ENCODE measurements at regions not wholly inside any gene's neighbourhood (a gene's known extent, or its start where the extent isn't known, plus 50 kb on each side); places are given as distances from the start of the nearest gene placed in this dataset.
"Not testable (repeated sequence)": the region's sequence is repeated elsewhere in the genome, so short reads cannot be mapped to it uniquely, and the experiment has no call there.

- Mint-ChIP-seq H3K36me3 (peaks cover 0 to 2% (median 0%) of the 10 kb centered on the region in 3 donors), H3K4me1 (no peaks in the 10 kb centered on the region), H3K9me3 (peaks cover 0 to 35% (median 19%) of the 10 kb centered on the region in 9 donors), H3K27me3 (no peaks in the 10 kb centered on the region), H3K27ac (no peak overlapping the region), H3K4me3 (no peak overlapping the region)
- ATAC-seq (no peak), DNase-seq (no peak)
- POLR2A ChIA-PET: no interaction called here
These were observed 439.1 kb upstream of the GRM7 start for GRCh38 chr3:6421666-6422445.

GRCh38 chr3:6425289-6425820, 435.6 kb upstream of the GRM7 start:
- Mint-ChIP-seq H3K36me3 (peaks cover 0 to 2% (median 0%) of the 10 kb centered on the region in 3 donors), H3K27me3 (no peaks in the 10 kb centered on the region), H3K4me3 (no peak overlapping the region), H3K4me1 (no peaks in the 10 kb centered on the region), H3K27ac (no peak overlapping the region), H3K9me3 (peaks cover 0 to 47% (median 22%) of the 10 kb centered on the region in 9 donors)
- DNase-seq (no peak), ATAC-seq (no peak)
- POLR2A ChIA-PET: no interaction called here

- H3K27me3 Mint-ChIP-seq, DNase-seq, H3K36me3 Mint-ChIP-seq, POLR2A ChIA-PET, H3K4me3 Mint-ChIP-seq, H3K4me1 Mint-ChIP-seq, H3K27ac Mint-ChIP-seq, ATAC-seq: not testable (repeated sequence)
- H3K9me3 Mint-ChIP-seq: peaks cover 0 to 41% (median 21%) of the 10 kb centered on the region in 9 donors
These were observed 432.6 kb upstream of the GRM7 start for GRCh38 chr3:6428276-6428675.

GRCh38 chr3:6435951-6436350, 425.0 kb upstream of the GRM7 start:
- DNase-seq: no peak
- peaks cover 0 to 26% (median 4%) of the 10 kb centered on the region in 9 donors for H3K9me3 Mint-ChIP-seq
- POLR2A ChIA-PET: no interaction called here
- H3K27ac Mint-ChIP-seq: no peak overlapping the region
- no peaks in the 10 kb centered on the region for H3K4me1 Mint-ChIP-seq
- ATAC-seq: no peak
- no peaks in the 10 kb centered on the region for H3K27me3 Mint-ChIP-seq
- no peaks in the 10 kb centered on the region for H3K36me3 Mint-ChIP-seq
- no peak overlapping the region for H3K4me3 Mint-ChIP-seq

GRCh38 chr3:6437631-6438030, 423.3 kb upstream of the GRM7 start:
- Mint-ChIP-seq H3K9me3 (peaks cover 0 to 23% (median 4%) of the 10 kb centered on the region in 9 donors), H3K27me3 (no peaks in the 10 kb centered on the region), H3K36me3 (no peaks in the 10 kb centered on the region), H3K27ac (no peak overlapping the region), H3K4me1 (no peaks in the 10 kb centered on the region), H3K4me3 (no peak overlapping the region)
- POLR2A ChIA-PET: no interaction called here
- ATAC-seq (no peak), DNase-seq (no peak)

- H3K36me3 Mint-ChIP-seq: no peaks in the 10 kb centered on the region
- peaks cover 0 to 20% (median 3%) of the 10 kb centered on the region in 9 donors for H3K9me3 Mint-ChIP-seq
- ATAC-seq: no peak
- H3K27ac Mint-ChIP-seq: no peak overlapping the region
- H3K4me1 Mint-ChIP-seq: no peaks in the 10 kb centered on the region
- DNase-seq: no peak
- POLR2A ChIA-PET: no interaction called here
- no peak overlapping the region for H3K4me3 Mint-ChIP-seq
- H3K27me3 Mint-ChIP-seq: no peaks in the 10 kb centered on the region
These were observed 422.9 kb upstream of the GRM7 start for GRCh38 chr3:6438031-6438430.

GRCh38 chr3:6439226-6439625, 421.7 kb upstream of the GRM7 start:
- H3K4me3 Mint-ChIP-seq: no peak overlapping the region
- POLR2A ChIA-PET: no interaction called here

GRCh38 chr3:6439824-6440223, 421.1 kb upstream of the GRM7 start:
- H3K4me3 Mint-ChIP-seq: no peak overlapping the region
- no peaks in the 10 kb centered on the region for H3K4me1 Mint-ChIP-seq
- no peaks in the 10 kb centered on the region for H3K27me3 Mint-ChIP-seq
- no peaks in the 10 kb centered on the region for H3K36me3 Mint-ChIP-seq
- H3K27ac Mint-ChIP-seq: no peak overlapping the region
- H3K9me3 Mint-ChIP-seq: peaks cover 0 to 9% (median 1%) of the 10 kb centered on the region in 9 donors
- POLR2A ChIA-PET: no interaction called here
- DNase-seq (no peak), ATAC-seq (no peak)

More at GRCh38 chr3:6439226-6439625, 421.7 kb upstream of the GRM7 start:
- H3K27ac Mint-ChIP-seq: no peak overlapping the region
- no peak for DNase-seq
- no peak for ATAC-seq
- peaks cover 0 to 10% (median 1%) of the 10 kb centered on the region in 9 donors for H3K9me3 Mint-ChIP-seq
- no peaks in the 10 kb centered on the region for H3K36me3 Mint-ChIP-seq
- no peaks in the 10 kb centered on the region for H3K4me1 Mint-ChIP-seq
- H3K27me3 Mint-ChIP-seq: no peaks in the 10 kb centered on the region

GRCh38 chr3:6444888-6445658, 415.8 kb upstream of the GRM7 start:
- no peak overlapping the region for H3K27ac Mint-ChIP-seq
- POLR2A ChIA-PET: no interaction called here
- DNase-seq (no peak), ATAC-seq (no peak)
- H3K4me3 Mint-ChIP-seq: no peak overlapping the region
- peaks cover 0 to 21% (median 0%) of the 10 kb centered on the region in 9 donors for H3K9me3 Mint-ChIP-seq
- no peaks in the 10 kb centered on the region for H3K36me3 Mint-ChIP-seq
- no peaks in the 10 kb centered on the region for H3K27me3 Mint-ChIP-seq
- H3K4me1 Mint-ChIP-seq: no peaks in the 10 kb centered on the region

- no peak for ATAC-seq
- Mint-ChIP-seq H3K27me3 (no peaks in the 10 kb centered on the region), H3K9me3 (peaks cover 0 to 21% (median 0%) of the 10 kb centered on the region in 9 donors), H3K4me3 (no peak overlapping the region), H3K27ac (no peak overlapping the region), H3K4me1 (no peaks in the 10 kb centered on the region), H3K36me3 (no peaks in the 10 kb centered on the region)
- POLR2A ChIA-PET: no interaction called here
- DNase-seq: no peak
These were observed 413.6 kb upstream of the GRM7 start for GRCh38 chr3:6447166-6447801.

- no peaks in the 10 kb centered on the region for H3K36me3 Mint-ChIP-seq
- no peak for DNase-seq
- POLR2A ChIA-PET: no interaction called here
- H3K4me1 Mint-ChIP-seq: no peaks in the 10 kb centered on the region
- H3K4me3 Mint-ChIP-seq: no peak overlapping the region
- peaks cover 0 to 21% (median 0%) of the 10 kb centered on the region in 9 donors for H3K9me3 Mint-ChIP-seq
- H3K27ac Mint-ChIP-seq: no peak overlapping the region
- H3K27me3 Mint-ChIP-seq: no peaks in the 10 kb centered on the region
- ATAC-seq: no peak
These were observed 412.9 kb upstream of the GRM7 start for GRCh38 chr3:6448011-6448410.

GRCh38 chr3:6449099-6449498, 411.8 kb upstream of the GRM7 start:
- Mint-ChIP-seq H3K27ac (no peak overlapping the region), H3K27me3 (no peaks in the 10 kb centered on the region), H3K36me3 (no peaks in the 10 kb centered on the region), H3K4me1 (no peaks in the 10 kb centered on the region), H3K9me3 (peaks cover 0 to 21% (median 0%) of the 10 kb centered on the region in 9 donors), H3K4me3 (no peak overlapping the region)
- POLR2A ChIA-PET: no interaction called here
- ATAC-seq (no peak), DNase-seq (no peak)

GRCh38 chr3:6452974-6453373, 407.9 kb upstream of the GRM7 start:
- H3K27me3 Mint-ChIP-seq: no peaks in the 10 kb centered on the region
- DNase-seq: no peak
- H3K4me3 Mint-ChIP-seq: no peak overlapping the region
- POLR2A ChIA-PET: no interaction called here
- H3K27ac Mint-ChIP-seq: no peak overlapping the region
- ATAC-seq: no peak
- H3K36me3 Mint-ChIP-seq: no peaks in the 10 kb centered on the region
- no peaks in the 10 kb centered on the region for H3K4me1 Mint-ChIP-seq
- H3K9me3 Mint-ChIP-seq: peaks cover 0 to 7% (median 1%) of the 10 kb centered on the region in 9 donors

Measured in naive thymus-derived CD8-positive, alpha-beta T cell (primary cell).